Duodenal mucosa (tissue), 2 donors: ENCODE measurements at regions not wholly inside any gene's neighbourhood (a gene's known extent, or its start where the extent isn't known, plus 50 kb on each side); places are given as distances from the start of the nearest gene placed in this dataset.
"Not testable (repeated sequence)": the region's sequence is repeated elsewhere in the genome, so short reads cannot be mapped to it uniquely, and the experiment has no call there.

ENCODE experiments used
- H3K27ac ChIP-seq: one replicate; pipeline ENCODE4 v1.7.0; 2013; ENCODE audit warnings: low read depth, low read length
- H3K27me3 ChIP-seq, 2 donors: one replicate each; pipeline ENCODE4 v1.7.0; 2013; ENCODE audit warnings: low read length in 2 of 2, control low read depth in 1 of 2; ENCODE audit not compliant: insufficient read depth in 2 of 2, control insufficient read depth in 1 of 2
- H3K36me3 ChIP-seq, 2 donors: one replicate each; pipeline ENCODE4 v1.7.0; 2013; ENCODE audit warnings: low read length in 2 of 2, control low read depth in 1 of 2; ENCODE audit not compliant: insufficient read depth in 2 of 2, control insufficient read depth in 1 of 2
- H3K4me1 ChIP-seq, 2 donors: one replicate each; pipeline ENCODE4 v1.7.0; 2013; ENCODE audit warnings: low read length in 2 of 2, control low read depth in 1 of 2; ENCODE audit not compliant: insufficient read depth in 2 of 2, control insufficient read depth in 1 of 2
- H3K4me3 ChIP-seq, 2 donors: one replicate each; pipeline ENCODE4 v1.7.0; 2013; ENCODE audit warnings: low read length in 2 of 2, low read depth in 1 of 2
- H3K9ac ChIP-seq, 2 donors: one replicate each; pipeline ENCODE4 v1.7.0; 2013; ENCODE audit warnings: low read length in 2 of 2, low read depth in 1 of 2
- H3K9me3 ChIP-seq, 2 donors: one replicate each; pipeline ENCODE4 v1.7.0; 2013; ENCODE audit warnings: low read length in 2 of 2, control low read depth in 1 of 2; ENCODE audit not compliant: control insufficient read depth in 1 of 2

DNA sequence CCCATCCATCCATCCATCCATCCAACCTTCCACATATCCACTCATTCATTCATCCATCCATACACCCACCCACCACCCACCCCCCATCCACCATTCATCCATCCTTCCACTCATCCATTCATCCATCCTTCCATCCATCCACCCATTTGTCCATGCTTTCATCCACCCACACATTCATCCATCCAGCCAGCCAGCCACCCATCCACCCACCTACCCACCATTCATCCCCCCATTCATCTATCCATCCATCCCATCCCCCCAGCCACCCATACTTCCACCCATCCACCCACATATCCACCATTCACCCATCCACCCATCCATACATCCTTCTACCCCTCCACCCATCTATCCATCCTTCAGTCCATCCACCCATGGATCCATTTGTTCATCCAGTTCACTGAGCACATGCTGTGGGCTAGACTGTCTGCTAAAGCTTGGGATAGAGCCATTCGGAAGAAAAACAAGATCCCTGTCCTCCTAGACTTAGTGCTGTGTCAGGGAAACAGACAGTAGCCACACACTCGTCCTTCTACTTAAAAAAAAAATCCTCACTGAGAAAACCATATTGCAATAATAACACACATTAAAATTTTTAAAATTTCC is 377.5 kb downstream of the ADGRD1 start:
- Histone ChIP-seq H3K9ac (no peak overlapping the region), H3K27ac (no peak overlapping the region), H3K4me3 (no peak overlapping the region), H3K4me1 (no peaks in the 10 kb centered on the region), H3K27me3 (no peaks in the 10 kb centered on the region), H3K36me3 (no peaks in the 10 kb centered on the region), H3K9me3 (no peaks in the 10 kb centered on the region)

DNA sequence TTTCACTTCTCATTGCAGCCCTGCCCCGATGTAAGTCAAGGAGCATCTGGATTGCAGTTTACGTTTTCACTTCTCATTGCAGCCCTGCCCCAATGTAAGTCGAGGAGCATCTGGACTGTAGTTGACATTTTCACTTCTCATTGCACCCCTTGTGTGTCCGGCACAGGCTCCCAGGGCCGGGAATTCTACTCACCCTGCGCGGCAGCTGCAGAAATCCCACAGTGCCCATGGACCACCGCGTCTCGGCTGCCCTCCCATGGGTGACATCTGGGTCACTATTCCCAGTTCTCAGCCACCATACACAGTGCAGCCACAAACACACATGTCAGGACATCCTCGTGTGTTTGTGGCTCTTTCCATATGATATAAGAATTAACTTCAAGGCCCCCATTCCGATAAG is 378.5 kb downstream of the ADGRD1 start:
- H3K27me3 ChIP-seq: no peaks in the 10 kb centered on the region
- H3K4me3 ChIP-seq: no peak overlapping the region
- H3K36me3 ChIP-seq: no peaks in the 10 kb centered on the region
- no peaks in the 10 kb centered on the region for H3K4me1 ChIP-seq
- no peak overlapping the region for H3K9ac ChIP-seq
- H3K27ac ChIP-seq: no peak overlapping the region
- no peaks in the 10 kb centered on the region for H3K9me3 ChIP-seq

DNA sequence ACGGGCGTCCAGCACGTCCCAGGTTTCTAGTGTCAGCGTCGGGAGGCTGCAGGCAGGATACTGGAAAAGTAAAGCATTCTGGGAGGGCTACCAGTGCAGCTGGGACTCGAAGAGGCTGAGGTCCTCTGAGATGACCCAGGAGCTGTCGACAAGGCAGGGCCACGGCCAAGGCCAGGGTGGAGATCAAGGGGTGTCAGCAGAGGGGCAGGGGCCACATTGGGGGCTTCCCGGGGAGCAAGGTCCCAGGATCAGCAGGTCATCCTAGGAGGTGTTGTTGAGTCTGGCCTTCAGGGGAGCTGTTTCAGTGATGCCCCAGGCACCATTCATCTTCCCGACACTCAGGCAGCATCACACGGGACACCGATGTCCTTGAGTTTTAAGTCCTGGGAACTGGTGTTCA is 377.8 kb upstream of the SFSWAP start:
- no peaks in the 10 kb centered on the region for H3K9me3 ChIP-seq
- no peak overlapping the region for H3K4me3 ChIP-seq
- no peak overlapping the region for H3K9ac ChIP-seq
- H3K4me1 ChIP-seq: no peaks in the 10 kb centered on the region
- H3K36me3 ChIP-seq: no peaks in the 10 kb centered on the region
- no peaks in the 10 kb centered on the region for H3K27me3 ChIP-seq
- H3K27ac ChIP-seq: no peak overlapping the region

- no peak overlapping the region for H3K9ac ChIP-seq
- no peaks in the 10 kb centered on the region for H3K4me1 ChIP-seq
- H3K36me3 ChIP-seq: no peaks in the 10 kb centered on the region
- H3K4me3 ChIP-seq: no peak overlapping the region
- H3K27ac ChIP-seq: no peak overlapping the region
- H3K27me3 ChIP-seq: no peaks in the 10 kb centered on the region
- no peaks in the 10 kb centered on the region for H3K9me3 ChIP-seq
Observed at GRCh38 chr12:131333621-131334440, 377.1 kb upstream of the SFSWAP start.

GRCh38 chr12:131334835-131335234 is 376.1 kb upstream of the SFSWAP start:
- no peaks in the 10 kb centered on the region for H3K27me3 ChIP-seq
- no peak overlapping the region for H3K4me3 ChIP-seq
- no peak overlapping the region for H3K9ac ChIP-seq
- no peak overlapping the region for H3K27ac ChIP-seq
- no peaks in the 10 kb centered on the region for H3K36me3 ChIP-seq
- H3K9me3 ChIP-seq: no peaks in the 10 kb centered on the region
- no peaks in the 10 kb centered on the region for H3K4me1 ChIP-seq

DNA sequence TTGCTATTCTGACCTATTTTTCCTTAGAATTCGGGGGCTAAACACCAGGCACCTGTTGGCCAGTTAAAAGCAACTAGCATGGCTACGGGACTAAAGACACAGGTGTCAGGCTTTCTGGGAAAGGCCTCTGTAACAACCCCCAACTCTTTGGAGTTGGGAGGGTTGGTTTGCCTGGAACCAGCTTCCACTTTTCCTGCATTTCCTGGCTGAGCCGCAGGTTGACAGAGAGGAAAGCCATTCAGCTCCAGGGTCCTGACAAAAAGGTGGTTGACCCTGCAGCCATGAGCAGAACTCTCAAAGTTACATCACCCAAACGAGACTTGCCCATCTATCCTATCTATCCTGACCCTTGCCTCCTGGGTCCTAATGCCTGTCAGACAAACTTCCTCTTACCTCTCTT is 375.4 kb upstream of the SFSWAP start:
- Histone ChIP-seq H3K36me3 (no peaks in the 10 kb centered on the region), H3K27ac (no peak overlapping the region), H3K4me1 (no peaks in the 10 kb centered on the region), H3K9me3 (no peaks in the 10 kb centered on the region), H3K4me3 (no peak overlapping the region), H3K27me3 (no peaks in the 10 kb centered on the region), H3K9ac (no peak overlapping the region)

- not testable (repeated sequence) for H3K36me3 ChIP-seq, H3K9ac ChIP-seq, H3K9me3 ChIP-seq, H3K27me3 ChIP-seq, H3K4me1 ChIP-seq, H3K27ac ChIP-seq, H3K4me3 ChIP-seq
Observed at GRCh38 chr12:131337861-131338260, 373.0 kb upstream of the SFSWAP start.

GRCh38 chr12:131340616-131341210 is 370.2 kb upstream of the SFSWAP start:
- Histone ChIP-seq H3K36me3 (no peaks in the 10 kb centered on the region), H3K9ac (no peak overlapping the region), H3K27ac (no peak overlapping the region), H3K4me3 (no peak overlapping the region), H3K27me3 (no peaks in the 10 kb centered on the region), H3K9me3 (no peaks in the 10 kb centered on the region), H3K4me1 (no peaks in the 10 kb centered on the region)

- not testable (repeated sequence) for H3K36me3 ChIP-seq, H3K4me3 ChIP-seq, H3K9me3 ChIP-seq, H3K27me3 ChIP-seq, H3K4me1 ChIP-seq, H3K9ac ChIP-seq, H3K27ac ChIP-seq
Observed at GRCh38 chr12:131341608-131342007, 369.3 kb upstream of the SFSWAP start.

GRCh38 chr12:131343436-131343835 is 367.5 kb upstream of the SFSWAP start:
- H3K27me3 ChIP-seq, H3K4me1 ChIP-seq, H3K9ac ChIP-seq, H3K9me3 ChIP-seq, H3K36me3 ChIP-seq, H3K27ac ChIP-seq, H3K4me3 ChIP-seq: not testable (repeated sequence)
